ENCODE measurements at regions not wholly inside any gene's neighbourhood (a gene's known extent, or its start where the extent isn't known, plus 50 kb on each side); places are given as distances from the start of the nearest gene placed in this dataset.

- no peak for DNase-seq (ENCODE audit: low spot score)
Measured at GRCh38 chr4:123573866-123574508, 177.4 kb downstream of the SPRY1 start.

- no peak for DNase-seq (ENCODE audit: low spot score)
Measured at GRCh38 chr4:123575291-123575690, 178.7 kb downstream of the SPRY1 start.

GRCh38 chr4:123577225-123577906, 180.8 kb downstream of the SPRY1 start:
- no peak for DNase-seq (ENCODE audit: low spot score)

- no peak for DNase-seq (ENCODE audit: low spot score)
Measured at GRCh38 chr4:123578276-123579029, 181.9 kb downstream of the SPRY1 start.

- DNase-seq (ENCODE audit: low spot score): no peak
Measured at GRCh38 chr4:123579961-123580360, 183.4 kb downstream of the SPRY1 start.

- no peak for DNase-seq (ENCODE audit: low spot score)
Measured at GRCh38 chr4:123580981-123581664, 184.5 kb downstream of the SPRY1 start.

- no peak for DNase-seq (ENCODE audit: low spot score)
Measured at GRCh38 chr4:123581802-123582201, 185.2 kb downstream of the SPRY1 start.

GRCh38 chr4:123583043-123583442, 186.4 kb downstream of the SPRY1 start:
- no peak for DNase-seq (ENCODE audit: low spot score)

- DNase-seq (ENCODE audit: low spot score): no peak
Measured at GRCh38 chr4:123585111-123585510, 188.5 kb downstream of the SPRY1 start.

- DNase-seq (ENCODE audit: low spot score): peak; percentile 83
Measured at GRCh38 chr4:123587983-123588494, 191.4 kb downstream of the SPRY1 start.

- peak; percentile 20 for DNase-seq (ENCODE audit: low spot score)
Measured at GRCh38 chr4:123588631-123589241, 192.1 kb downstream of the SPRY1 start.

- no peak for DNase-seq (ENCODE audit: low spot score)
Measured at GRCh38 chr4:123589301-123589700, 192.7 kb downstream of the SPRY1 start.

GRCh38 chr4:123591875-123592274, 195.3 kb downstream of the SPRY1 start:
- DNase-seq (ENCODE audit: low spot score): no peak

GRCh38 chr4:123593655-123594054, 197.1 kb downstream of the SPRY1 start:
- no peak for DNase-seq (ENCODE audit: low spot score)

- DNase-seq (ENCODE audit: low spot score): no peak
Measured at GRCh38 chr4:123596805-123597204, 200.2 kb downstream of the SPRY1 start.

GRCh38 chr4:123597586-123597985, 201.0 kb downstream of the SPRY1 start:
- DNase-seq (ENCODE audit: low spot score): no peak

- DNase-seq (ENCODE audit: low spot score): no peak
Measured at GRCh38 chr4:123598331-123598730, 201.7 kb downstream of the SPRY1 start.

GRCh38 chr4:123599061-123599919, 202.7 kb downstream of the SPRY1 start:
- no peak for DNase-seq (ENCODE audit: low spot score)

- peak; percentile 83 for DNase-seq (ENCODE audit: low spot score)
Measured at GRCh38 chr4:123599920-123600810, 203.6 kb downstream of the SPRY1 start.
